Activated B cell treated with CpG ODN at 0.5 μM for 24 hours (primary cell): ENCODE measurements at regions not wholly inside any gene's neighbourhood (a gene's known extent, or its start where the extent isn't known, plus 50 kb on each side); places are given as distances from the start of the nearest gene placed in this dataset.
"Not testable (repeated sequence)": the region's sequence is repeated elsewhere in the genome, so short reads cannot be mapped to it uniquely, and the experiment has no call there.

Experiments
- ATAC-seq: fragments of 200-7000 bp; cut with Tn5 transposase; one replicate; pipeline ENCODE4 v1.10.0; 2021; ENCODE audit warnings: low read depth, mild to moderate bottlenecking, moderate library complexity
- CTCF ChIA-PET: fragments of 350-600 bp; sonication (Branson Sonifier 250); formaldehyde crosslinking; loops from one replicate; lab custom pipeline; 2021; ENCODE audit warnings: antibody characterized with exemption; lab: Charles Lee
- POLR2A ChIA-PET: fragments of 350-600 bp; sonication (Branson Sonifier 250); formaldehyde crosslinking; loops from one replicate; lab custom pipeline; 2021; ENCODE audit warnings: antibody characterized with exemption; lab: Charles Lee
- DNase-seq: peaks from one replicate; pipeline ENCODE4 v3.0.0; 2022
- H3K27ac Mint-ChIP-seq: one replicate; pipeline ENCODE4 v1.8.0; 2020; ENCODE audit warnings: mixed read lengths
- H3K27me3 Mint-ChIP-seq: one replicate; pipeline ENCODE4 v1.8.0; 2021; ENCODE audit warnings: mixed read lengths
- H3K36me3 Mint-ChIP-seq: one replicate; pipeline ENCODE4 v1.8.0; 2021; ENCODE audit warnings: low read depth, mixed read lengths
- H3K4me1 Mint-ChIP-seq: one replicate; pipeline ENCODE4 v1.8.0; 2021; ENCODE audit warnings: mixed read lengths
- H3K4me3 Mint-ChIP-seq: one replicate; pipeline ENCODE4 v1.8.0; 2020; ENCODE audit warnings: mild to moderate bottlenecking, mixed read lengths
- H3K9me3 Mint-ChIP-seq: one replicate; pipeline ENCODE4 v1.8.0; 2020; ENCODE audit warnings: mixed read lengths
- intact Hi-C: fragments of 100-400 bp; cut with micrococcal nuclease; formaldehyde crosslinking; loops from one replicate; pipeline ENCODE4 v1.15.1; 2024
- TF ChIP-seq, protein P1 (sequence below): fragments of 200-600 bp; IDR thresholded peaks from one replicate; pipeline ENCODE4 v1.8.0; 2022; ENCODE audit warnings: antibody characterized with exemption, mild to moderate bottlenecking

GRCh38 chr2:23042216-23042906 is 342.6 kb upstream of the KLHL29 start:
- ChIA-PET POLR2A (no interaction called here), CTCF (no interaction called here)
- DNase-seq (no peak), ATAC-seq (no peak)
- H3K27ac Mint-ChIP-seq: no peak overlapping the region
- no peaks in the 10 kb centered on the region for H3K4me1 Mint-ChIP-seq
- H3K36me3 Mint-ChIP-seq: no peaks in the 10 kb centered on the region
- no peaks in the 10 kb centered on the region for H3K9me3 Mint-ChIP-seq
- no peak overlapping the region for H3K4me3 Mint-ChIP-seq
- intact Hi-C loops: no loop called here
- no peaks in the 10 kb centered on the region for H3K27me3 Mint-ChIP-seq
- TF ChIP-seq, protein P1, sequence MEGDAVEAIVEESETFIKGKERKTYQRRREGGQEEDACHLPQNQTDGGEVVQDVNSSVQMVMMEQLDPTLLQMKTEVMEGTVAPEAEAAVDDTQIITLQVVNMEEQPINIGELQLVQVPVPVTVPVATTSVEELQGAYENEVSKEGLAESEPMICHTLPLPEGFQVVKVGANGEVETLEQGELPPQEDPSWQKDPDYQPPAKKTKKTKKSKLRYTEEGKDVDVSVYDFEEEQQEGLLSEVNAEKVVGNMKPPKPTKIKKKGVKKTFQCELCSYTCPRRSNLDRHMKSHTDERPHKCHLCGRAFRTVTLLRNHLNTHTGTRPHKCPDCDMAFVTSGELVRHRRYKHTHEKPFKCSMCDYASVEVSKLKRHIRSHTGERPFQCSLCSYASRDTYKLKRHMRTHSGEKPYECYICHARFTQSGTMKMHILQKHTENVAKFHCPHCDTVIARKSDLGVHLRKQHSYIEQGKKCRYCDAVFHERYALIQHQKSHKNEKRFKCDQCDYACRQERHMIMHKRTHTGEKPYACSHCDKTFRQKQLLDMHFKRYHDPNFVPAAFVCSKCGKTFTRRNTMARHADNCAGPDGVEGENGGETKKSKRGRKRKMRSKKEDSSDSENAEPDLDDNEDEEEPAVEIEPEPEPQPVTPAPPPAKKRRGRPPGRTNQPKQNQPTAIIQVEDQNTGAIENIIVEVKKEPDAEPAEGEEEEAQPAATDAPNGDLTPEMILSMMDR: no peak

GRCh38 chr2:23050388-23050787 is 334.6 kb upstream of the KLHL29 start:
- Mint-ChIP-seq H3K27me3 (no peaks in the 10 kb centered on the region), H3K36me3 (no peaks in the 10 kb centered on the region), H3K27ac (no peak overlapping the region), H3K9me3 (no peaks in the 10 kb centered on the region), H3K4me1 (no peaks in the 10 kb centered on the region), H3K4me3 (no peak overlapping the region)
- no peak for DNase-seq
- ATAC-seq: no peak
- intact Hi-C loops: no loop called here
- ChIA-PET CTCF (no interaction called here), POLR2A (no interaction called here)
- TF ChIP-seq, protein P1: no peak

DNA sequence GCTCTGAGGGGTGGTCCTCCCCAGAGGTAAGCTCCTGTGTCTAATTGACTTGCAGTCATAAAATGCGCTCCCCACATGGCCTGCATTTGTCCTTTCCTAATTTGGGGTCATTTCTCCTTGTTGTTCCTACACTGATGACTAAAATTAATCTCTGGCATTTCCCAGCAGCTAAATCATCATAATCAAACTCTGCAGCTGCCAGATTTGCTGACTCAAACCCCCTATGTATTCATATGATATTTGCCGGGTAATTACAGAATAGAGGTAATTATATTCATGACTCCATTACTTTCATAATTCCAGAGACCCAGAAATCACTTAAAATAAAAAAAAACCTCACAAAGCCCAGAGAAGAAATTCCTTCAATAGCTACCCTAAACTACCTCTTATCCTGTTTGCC is 331.4 kb upstream of the KLHL29 start:
- Mint-ChIP-seq H3K4me3 (no peak overlapping the region), H3K4me1 (no peaks in the 10 kb centered on the region), H3K36me3 (no peaks in the 10 kb centered on the region), H3K27me3 (no peaks in the 10 kb centered on the region), H3K9me3 (no peaks in the 10 kb centered on the region), H3K27ac (no peak overlapping the region)
- POLR2A ChIA-PET: no interaction called here
- CTCF ChIA-PET: no interaction called here
- intact Hi-C loops: no loop called here
- DNase-seq: no peak
- ATAC-seq: no peak
- TF ChIP-seq, protein P1: no peak

DNA sequence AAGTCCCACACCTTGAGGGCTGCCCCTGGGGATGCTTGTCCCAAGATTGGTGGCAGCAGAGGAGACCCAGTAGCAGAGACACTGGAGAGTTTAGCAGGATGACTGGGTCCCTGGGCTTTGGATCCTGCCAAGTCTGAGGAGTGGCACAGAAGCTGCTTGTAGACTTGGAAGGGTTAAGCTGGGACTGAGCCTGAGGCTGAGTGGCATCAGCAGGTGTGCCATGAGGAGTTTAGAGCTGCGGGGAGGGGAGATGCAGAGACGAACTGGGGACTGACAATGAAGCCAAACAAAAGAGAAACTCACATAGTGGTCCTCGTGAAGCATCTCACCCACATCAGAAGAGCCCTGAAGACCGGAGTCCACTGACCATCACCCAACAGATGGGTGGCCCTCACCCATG is 329.7 kb upstream of the KLHL29 start:
- H3K27me3 Mint-ChIP-seq: no peaks in the 10 kb centered on the region
- ChIA-PET POLR2A (no interaction called here), CTCF (no interaction called here)
- ATAC-seq (no peak), DNase-seq (no peak)
- no peaks in the 10 kb centered on the region for H3K4me1 Mint-ChIP-seq
- no peaks in the 10 kb centered on the region for H3K9me3 Mint-ChIP-seq
- H3K36me3 Mint-ChIP-seq: no peaks in the 10 kb centered on the region
- intact Hi-C loops: no loop called here
- H3K4me3 Mint-ChIP-seq: no peak overlapping the region
- no peak overlapping the region for H3K27ac Mint-ChIP-seq
- TF ChIP-seq, protein P1: no peak

GRCh38 chr2:23056846-23057245 is 328.1 kb upstream of the KLHL29 start:
- intact Hi-C loops, H3K27me3 Mint-ChIP-seq, H3K4me3 Mint-ChIP-seq, DNase-seq, H3K36me3 Mint-ChIP-seq, H3K27ac Mint-ChIP-seq, POLR2A ChIA-PET, H3K9me3 Mint-ChIP-seq, H3K4me1 Mint-ChIP-seq, ATAC-seq, CTCF ChIA-PET: not testable (repeated sequence)

- Mint-ChIP-seq H3K36me3 (no peaks in the 10 kb centered on the region), H3K4me1 (no peaks in the 10 kb centered on the region), H3K4me3 (no peak overlapping the region), H3K9me3 (no peaks in the 10 kb centered on the region), H3K27me3 (no peaks in the 10 kb centered on the region), H3K27ac (no peak overlapping the region)
- CTCF ChIA-PET: no interaction called here
- no peak for DNase-seq
- intact Hi-C loops: no loop called here
- POLR2A ChIA-PET: no interaction called here
- TF ChIP-seq, protein P1: no peak
- ATAC-seq: no peak
These were observed 326.5 kb upstream of the KLHL29 start for GRCh38 chr2:23058435-23058834.
